GM12801 (cell line): ENCODE measurements at regions not wholly inside any gene's neighbourhood (a gene's known extent, or its start where the extent isn't known, plus 50 kb on each side); places are given as distances from the start of the nearest gene placed in this dataset.

Experiments used
- CTCF ChIP-seq: IDR thresholded peaks from one replicate; pipeline ENCODE4 v1.5.1; 2011; ENCODE audit warnings: control low read depth; ENCODE audit not compliant: insufficient read length; ENCODE audit errors: extremely low read depth

- no peak for TF ChIP-seq CTCF
Observed at GRCh38 chr4:179278647-179279046, 1836.4 kb upstream of the AGA start.

GRCh38 chr4:179285696-179286095 is 1843.5 kb upstream of the AGA start:
- no peak for TF ChIP-seq CTCF

GRCh38 chr4:179291657-179292056 is 1849.4 kb upstream of the AGA start:
- TF ChIP-seq CTCF = no peak

- no peak for TF ChIP-seq CTCF
Observed at GRCh38 chr4:179292468-179292867, 1850.2 kb upstream of the AGA start.

- TF ChIP-seq CTCF = no peak
Observed at GRCh38 chr4:179307297-179308136, 1865.3 kb upstream of the AGA start.

- no peak for TF ChIP-seq CTCF
Observed at GRCh38 chr4:179313823-179314222, 1871.6 kb upstream of the AGA start.

GRCh38 chr4:179325181-179325580 is 1882.9 kb upstream of the AGA start:
- no peak for TF ChIP-seq CTCF
